Hematopoietic multipotent progenitor cell treated with erythropoietin and hydrocortisone succinate and interleukin-3 and kit ligand, for 17 days (in vitro differentiated cells): ENCODE measurements at regions not wholly inside any gene's neighbourhood (a gene's known extent, or its start where the extent isn't known, plus 50 kb on each side); places are given as distances from the start of the nearest gene placed in this dataset.
"Not testable (repeated sequence)": the region's sequence is repeated elsewhere in the genome, so short reads cannot be mapped to it uniquely, and the experiment has no call there.

ENCODE experiments used
- DNase-seq: peaks from one replicate; pipeline ENCODE4 v3.0.0-alpha.2; 2015; ENCODE audit warnings: low spot score

DNA sequence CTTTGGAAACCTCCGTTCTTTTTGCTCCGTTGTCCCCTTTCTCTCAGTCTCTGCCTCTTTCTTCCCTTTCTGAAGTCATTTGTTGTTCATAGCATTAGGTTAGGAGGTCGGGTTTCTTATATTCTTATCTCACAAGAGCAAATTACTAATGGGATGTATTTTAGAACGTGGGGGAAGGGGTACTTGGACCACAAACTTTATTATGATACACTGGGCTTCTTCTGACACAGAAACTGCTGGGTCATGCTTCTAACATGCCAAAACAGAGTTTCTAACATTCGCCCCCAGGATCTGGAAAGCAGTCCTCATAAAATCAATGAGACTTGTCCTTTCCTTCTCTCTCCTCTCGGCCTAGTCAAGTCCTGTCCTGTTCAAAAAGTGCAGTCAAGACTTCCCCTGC, 334.4 kb downstream of the GADD45G start:
- DNase-seq, result no peak

DNA sequence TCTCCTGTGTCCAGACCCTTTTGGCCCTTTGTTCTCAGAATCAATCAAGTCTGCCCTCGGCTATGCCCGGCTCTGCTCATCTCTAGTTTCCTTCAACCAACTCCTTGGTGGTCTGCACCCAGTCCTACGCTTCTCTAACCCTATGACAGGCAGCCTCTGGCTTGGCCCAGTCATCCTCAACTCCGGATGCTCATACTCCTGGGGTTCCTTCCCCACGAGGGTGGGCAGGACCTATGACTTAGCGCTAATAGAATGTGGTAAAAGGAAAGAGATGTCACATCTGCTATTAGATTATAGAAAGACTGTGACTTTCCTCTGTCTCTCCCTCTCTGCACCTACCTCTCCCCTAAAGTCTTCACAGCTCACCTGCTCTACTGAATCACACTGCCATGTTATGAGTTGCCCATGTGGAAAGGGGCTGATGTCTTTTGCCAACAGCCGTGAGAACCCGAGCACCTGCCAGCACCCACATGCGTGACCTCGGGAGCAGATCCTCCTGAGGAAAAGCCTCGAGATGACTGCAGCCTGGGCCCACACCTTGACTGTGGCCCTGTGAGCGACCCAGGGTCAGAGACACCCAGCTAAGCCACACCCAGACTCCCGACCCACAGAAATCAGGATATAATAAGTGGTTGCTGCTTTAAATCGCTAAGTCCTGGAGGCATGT, 334.9 kb downstream of the GADD45G start:
- no peak for DNase-seq

DNA sequence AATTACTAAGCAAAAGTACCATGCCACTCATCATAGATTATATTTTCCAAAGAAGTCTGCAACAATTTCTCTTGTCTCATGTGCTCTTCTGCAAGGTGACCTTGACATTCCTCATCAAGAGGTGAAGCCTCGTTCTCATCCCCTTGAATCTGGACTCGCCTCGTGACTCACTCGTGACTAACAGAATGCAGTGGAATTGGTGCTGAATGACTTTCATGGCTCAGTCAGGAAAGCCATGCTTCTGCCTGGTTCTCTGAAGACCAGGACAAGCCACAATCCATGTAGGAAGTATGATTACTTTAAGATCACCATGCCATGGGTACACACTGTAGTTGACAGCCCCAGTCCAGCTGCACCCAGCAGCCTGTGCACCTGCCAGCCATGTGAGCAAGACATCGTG, 335.8 kb downstream of the GADD45G start:
- no peak for DNase-seq

DNA sequence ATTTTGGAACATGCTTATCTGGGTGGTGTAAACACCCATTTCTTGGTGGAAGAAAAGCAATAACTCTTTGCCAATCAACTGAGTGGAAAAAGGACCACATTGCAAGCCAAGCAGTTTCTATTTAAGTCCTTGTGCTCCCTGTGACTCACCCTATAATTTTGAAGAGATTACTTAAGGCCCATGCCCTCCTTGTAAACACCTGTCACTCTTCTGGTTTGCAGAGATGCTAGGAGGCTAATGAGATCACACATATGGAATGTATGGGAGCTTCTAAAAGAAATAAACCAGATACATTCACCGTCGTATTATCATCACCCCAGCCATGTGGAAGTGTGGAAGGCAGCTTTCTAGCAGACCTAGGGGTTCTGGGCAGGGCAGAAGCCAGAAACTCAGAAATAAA, 337.1 kb downstream of the GADD45G start:
- DNase-seq, result no peak

DNA sequence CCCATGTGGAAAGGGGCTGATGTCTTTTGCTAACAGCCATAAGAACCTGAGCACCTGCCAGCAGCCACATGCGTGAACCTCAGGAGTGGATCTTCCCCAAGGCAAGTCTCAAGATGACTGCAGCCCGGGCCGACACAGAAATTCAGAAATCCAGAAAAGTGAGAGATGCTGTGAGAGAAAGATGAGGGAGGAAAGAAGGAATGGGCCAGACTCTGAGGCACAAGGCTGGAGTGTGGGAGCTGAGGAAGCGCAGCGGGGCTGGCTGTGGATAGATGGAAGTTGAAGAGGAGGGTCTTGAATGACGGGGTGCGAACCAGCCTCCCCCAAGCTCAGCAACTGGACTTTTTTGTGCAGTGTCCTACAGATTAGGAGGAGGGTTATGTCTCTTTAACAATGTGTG, 337.8 kb downstream of the GADD45G start:
- DNase-seq, result no peak

DNA sequence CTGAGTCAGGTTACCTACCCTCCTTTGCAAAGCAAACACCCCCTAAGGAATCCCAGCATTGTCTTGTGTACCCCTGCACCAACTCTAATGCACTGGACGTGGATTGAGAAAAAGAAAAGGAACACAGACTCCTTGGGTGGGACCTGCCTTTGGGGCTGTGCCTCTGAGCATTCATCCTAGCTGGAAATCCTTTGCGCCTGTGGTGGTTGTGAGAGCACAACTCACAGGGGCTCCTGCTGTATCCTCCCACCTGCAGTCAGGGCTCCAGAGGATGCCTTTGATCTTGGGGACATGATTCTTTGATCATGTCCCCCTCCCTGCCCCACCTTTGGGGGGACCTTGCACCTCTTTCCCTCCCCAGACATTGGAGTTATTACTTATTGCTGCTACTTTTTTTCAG, 338.5 kb downstream of the GADD45G start:
- no peak for DNase-seq

DNA sequence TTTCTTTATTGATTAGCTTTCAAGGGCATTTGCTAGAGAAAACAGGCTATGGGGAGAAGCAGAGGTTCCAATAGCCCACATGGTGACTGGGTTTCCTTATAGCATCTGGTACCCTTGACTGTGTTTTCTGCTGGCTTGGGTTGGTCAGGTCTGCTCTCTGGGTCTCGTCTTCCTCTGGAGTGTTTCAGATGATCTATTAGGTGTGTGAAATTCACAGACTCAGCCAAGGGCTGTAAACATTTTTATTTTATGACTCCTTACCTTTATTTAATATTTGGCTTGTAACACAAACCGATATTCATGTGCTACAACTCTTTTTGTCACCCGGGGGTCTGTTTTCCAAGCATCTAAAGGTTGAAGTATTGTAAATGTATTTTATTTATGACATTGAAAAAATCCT, 338.9 kb downstream of the GADD45G start:
- DNase-seq, result no peak

DNA sequence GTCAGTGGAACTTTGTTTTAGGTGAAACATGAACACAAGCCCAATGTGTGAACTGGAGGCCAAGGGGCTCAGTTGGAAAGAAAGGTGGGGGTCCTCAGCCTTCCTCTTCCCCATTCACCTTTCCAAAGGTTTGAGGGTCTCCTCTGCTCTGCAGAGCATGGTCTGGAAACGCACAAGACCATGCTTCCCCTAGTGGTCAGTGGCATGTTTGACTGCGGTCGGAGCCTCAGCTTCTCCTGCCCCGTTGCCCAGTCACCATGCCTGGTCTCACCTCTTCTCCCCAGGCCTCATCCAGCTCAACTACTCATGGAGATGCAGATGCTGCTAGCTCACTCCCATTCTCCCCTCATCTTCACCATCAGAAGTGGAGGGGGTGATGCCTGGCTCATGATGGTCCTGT, 340.3 kb downstream of the GADD45G start:
- no peak for DNase-seq

DNA sequence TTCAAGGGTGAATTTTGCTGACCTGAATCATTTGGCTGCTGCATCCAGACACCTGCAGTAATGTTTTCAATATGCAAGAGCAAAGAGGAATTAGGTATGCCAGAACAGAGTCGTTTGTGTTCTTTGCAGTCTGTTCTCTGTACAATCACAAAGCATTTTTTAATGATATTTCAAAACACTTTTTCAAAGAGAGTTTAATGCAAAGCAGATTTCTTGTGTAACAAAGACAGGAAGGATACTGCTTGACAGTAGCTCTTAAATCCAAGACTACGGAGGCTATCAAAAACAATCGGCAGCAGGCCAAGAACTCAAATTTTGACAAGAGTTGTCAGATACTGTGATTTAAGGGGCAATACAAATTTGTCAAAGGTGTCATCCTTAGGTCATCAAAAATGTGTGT, 341.9 kb downstream of the GADD45G start:
- DNase-seq, result no peak

DNA sequence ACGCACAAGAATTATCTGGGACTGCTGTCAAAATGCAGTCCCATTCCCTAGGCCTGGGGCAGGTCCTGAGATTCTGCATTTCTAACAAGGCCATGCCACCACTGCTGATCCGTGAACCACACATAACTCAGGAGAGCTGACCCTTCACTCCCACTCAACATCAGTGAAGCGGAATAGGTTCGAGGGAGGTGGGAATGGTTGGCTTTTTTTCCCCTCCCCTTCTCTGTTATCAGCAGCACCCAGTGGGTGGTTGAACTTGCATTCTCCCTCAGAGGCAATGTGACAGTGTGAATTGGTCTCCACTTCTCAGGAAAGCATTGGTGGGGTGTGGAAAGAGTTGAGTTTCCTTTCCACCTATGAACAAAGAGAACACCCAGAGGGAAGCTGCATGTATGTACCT, 344.3 kb downstream of the GADD45G start:
- DNase-seq, result no peak

DNA sequence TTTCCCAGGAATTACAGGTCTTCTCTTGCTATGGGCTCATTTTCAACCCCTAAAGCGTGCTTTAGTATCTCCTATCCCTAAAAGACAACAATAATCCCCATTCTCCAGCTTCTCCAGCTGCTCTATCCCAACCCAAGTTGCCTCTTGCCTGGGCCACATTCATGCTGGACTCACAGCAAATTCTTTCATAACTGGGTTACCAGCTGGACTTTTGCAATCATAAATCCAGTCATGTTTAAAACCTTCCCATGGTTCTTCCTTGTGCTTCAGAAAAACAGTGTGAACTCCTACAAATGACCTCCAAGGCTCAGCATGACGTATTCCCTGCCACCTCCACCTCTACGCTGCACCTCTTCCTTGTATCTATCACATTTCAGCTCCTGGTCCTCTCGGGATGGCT, 346.9 kb downstream of the GADD45G start:
- no peak for DNase-seq

DNA sequence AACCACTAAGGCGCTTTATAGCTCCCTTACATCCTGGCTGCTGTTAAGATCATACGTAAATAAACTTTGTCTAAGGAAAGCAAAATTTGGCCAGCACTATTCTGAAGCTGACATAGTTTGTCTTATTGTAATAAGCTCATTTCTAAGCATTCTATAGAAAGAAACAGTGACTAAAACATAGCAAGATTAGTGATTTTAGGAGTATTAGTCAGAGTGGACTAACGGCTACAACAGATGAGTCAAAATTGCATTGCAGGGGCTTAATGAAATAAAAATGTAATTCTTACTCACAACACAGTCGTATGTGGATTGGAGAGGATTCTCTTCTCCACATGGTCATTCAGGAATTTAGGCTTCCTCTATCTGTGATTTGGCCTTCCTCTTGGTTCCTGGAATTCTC, 347.6 kb downstream of the GADD45G start:
- no peak for DNase-seq

DNA sequence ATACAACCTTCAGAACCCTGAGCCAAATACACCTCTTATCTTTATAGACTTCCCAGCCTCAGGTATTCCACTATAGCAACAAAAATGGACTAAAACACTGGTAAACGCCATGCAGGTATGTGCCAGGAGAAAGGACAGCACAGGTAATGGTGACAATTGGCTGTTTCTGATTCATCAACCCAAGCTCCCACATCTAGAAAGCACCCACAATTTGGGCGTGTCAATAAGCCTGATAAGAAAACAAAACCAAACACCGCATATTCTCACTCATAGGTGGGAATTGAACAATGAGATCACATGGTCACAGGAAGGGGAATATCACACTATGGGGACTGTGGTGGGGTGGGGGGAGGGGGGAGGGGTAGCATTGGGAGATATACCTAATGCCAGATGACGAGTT, 348.5 kb downstream of the GADD45G start:
- DNase-seq, result not testable (repeated sequence)

DNA sequence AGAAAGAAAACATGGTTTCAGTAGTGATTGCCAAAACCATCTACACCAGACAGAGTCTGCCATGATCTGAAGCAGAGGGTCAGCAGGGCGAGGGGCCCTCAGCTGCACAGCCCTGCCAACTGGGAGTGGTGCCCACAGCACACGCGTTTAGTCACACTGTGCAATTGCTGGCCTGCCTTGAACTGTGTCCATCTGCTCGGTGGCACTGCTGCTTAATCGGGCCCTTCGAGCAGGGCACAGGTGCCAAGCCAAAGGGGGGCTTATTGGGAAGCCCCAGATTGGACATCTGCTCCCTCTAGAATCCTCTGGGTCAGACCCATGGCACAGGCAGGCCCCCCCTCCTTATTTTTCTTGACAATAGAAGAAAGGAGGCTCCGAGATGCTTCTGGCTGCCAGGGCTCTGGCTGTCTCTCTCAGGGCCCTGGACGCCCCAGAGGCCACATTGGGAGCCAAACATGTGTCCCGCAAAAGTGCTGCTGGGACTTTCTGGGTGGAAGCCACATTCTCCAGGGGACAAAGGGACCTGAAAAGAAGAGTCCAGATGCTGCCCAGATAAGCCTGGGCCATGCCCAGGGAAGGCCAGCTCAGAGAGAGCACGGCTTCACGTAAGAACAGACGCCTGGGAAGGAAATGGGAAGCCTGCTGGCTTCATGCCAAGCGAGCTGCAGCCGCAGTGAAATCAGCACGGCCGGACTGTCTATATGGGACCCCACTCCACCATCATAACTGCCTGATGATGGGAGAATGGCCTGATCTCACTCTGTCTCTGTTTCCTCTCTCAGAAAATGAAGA, 349.2 kb downstream of the GADD45G start:
- DNase-seq, result no peak

DNA sequence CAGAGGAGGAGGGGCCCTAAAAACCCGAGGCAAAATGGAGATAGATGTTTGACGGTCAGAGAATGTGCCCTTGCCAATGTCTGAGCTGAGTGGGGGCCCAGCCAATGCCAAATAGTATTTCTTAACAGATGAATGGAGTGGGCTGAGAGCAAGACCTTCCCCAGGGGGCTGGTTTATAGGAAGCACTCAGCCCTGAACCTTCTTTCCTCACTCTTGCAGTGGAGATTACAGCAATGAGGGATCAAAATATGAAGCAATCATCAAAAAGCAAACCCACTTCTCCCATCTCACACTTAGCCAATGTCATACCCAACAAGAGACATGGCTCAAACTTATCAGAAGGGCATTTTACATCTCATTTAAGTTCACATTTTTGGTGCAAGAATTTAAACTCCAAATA, 350.3 kb downstream of the GADD45G start:
- no peak for DNase-seq

DNA sequence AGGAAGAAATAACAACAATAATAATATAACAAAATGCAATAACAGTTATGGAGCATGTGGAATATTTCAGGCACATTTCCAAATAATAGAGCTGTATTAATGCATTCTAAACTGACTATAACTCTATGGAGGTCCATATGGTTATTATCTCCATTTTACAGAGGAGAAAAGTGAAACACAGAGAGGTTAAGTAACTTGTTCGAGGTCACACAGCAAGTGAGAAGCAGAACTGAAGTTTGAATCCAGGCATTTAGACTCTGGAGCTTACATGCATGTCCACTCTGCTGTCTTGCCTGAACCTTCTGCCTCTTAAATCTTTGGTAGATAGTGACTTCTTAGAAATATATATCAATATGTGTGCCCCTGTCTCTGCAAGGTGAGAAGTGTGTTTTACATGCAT, 350.8 kb downstream of the GADD45G start:
- DNase-seq, result no peak

DNA sequence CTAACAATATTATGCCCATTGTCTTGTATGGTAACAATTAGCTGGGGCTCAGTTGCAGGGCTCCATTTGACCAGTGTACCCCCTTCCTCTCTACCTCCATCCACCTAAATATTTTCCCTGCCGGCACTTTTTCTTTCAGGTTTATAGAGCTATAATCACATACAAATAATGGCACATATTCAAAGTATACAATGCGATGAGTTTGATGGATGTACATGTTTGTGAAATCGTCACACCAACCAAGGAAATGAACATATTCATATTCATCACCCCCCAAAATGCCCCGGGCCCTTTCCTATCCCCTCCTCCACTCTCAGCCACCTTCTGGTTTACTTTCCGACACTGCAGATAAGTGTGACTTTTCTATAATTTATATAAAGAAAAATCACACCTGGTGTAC, 351.5 kb downstream of the GADD45G start:
- DNase-seq, result no peak

DNA sequence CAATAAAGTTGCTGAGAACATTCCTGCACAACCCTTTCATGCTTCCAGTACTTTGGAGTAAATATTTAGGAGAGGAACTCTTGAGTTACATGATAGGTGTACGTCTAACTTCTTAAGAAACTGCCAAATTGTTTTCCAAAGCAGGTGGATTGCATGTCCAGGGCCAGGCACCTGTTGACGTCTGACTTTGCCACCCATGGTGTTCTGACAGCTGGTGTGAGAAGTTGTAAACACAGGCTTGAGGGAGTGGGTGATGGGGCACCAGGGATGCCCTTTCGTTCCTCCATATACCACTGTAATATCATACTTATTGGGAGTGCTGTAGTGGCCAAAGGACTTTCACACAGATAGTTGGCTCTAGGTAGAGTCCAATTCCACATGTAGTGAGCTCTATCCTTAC, 352.1 kb downstream of the GADD45G start:
- no peak for DNase-seq

DNA sequence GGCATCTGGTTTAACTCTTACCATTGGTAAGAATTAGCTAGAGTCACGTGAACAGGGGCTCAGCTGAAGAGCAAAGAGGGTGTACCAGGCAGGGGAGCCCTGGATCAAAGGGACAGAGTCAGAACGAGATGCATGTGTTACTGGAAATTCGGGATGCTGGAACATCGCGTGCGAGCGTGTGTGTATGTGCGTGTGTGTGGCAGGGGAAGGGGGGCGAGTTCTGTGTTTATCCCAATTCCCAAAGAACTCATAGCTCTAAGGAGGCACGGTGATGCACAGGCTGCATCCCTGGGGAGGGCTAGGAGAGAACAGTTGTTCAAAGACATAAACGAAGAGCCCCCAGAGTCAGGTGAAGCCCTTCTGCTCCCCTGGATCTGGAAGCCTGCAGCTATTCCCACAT, 353.3 kb downstream of the GADD45G start:
- no peak for DNase-seq

DNA sequence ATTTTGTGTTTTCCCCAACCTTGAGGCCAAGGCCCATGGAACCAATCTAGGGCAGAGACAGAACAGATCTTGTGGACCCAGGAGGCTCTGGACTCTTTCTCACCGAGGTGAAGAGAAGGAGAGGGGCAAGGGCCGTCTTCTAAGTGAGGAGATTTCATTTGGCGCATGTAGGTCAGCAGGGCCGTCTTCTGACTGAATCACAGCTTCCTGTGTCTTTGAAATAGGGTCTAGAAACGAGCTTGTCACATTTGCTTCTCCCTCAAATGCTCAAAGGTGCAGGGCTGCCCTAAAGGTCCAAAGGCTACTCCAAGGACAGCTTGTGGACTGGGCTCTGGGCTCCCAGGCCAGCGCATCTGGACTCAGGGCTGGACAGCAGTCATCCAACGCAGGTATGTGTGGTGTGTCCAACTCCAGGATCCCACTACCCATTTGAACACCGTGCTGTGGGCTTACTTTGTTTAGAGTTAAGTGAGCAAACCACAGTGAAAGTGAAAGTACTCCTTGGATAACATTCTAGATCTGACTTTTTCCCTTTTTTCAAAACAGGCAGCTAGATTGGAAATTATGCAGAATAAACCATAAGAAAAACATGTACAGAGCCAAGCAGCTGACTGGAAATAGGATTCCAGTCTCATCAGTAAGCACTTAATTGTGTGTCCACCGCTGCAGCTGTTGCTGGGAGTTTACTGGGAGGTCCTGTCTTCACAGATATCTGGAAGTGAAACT, 357.0 kb downstream of the GADD45G start:
- no peak for DNase-seq

DNA sequence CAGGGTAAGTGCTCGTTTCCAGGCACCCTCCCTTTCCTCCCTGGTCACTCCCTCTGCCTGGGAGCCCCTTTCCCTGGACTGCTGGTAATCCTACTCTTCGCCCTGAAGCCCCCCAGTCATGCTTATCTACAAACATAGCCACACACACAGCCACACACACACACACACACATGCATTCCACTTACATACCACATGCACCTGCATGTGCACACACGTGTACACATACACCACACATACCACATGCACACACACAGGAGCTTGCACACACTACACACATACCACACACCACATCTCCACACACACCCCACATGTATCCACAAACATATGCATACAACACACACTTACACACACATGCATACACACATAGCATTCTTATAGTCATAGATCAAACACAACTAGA, 358.5 kb downstream of the GADD45G start:
- DNase-seq, result no peak

DNA sequence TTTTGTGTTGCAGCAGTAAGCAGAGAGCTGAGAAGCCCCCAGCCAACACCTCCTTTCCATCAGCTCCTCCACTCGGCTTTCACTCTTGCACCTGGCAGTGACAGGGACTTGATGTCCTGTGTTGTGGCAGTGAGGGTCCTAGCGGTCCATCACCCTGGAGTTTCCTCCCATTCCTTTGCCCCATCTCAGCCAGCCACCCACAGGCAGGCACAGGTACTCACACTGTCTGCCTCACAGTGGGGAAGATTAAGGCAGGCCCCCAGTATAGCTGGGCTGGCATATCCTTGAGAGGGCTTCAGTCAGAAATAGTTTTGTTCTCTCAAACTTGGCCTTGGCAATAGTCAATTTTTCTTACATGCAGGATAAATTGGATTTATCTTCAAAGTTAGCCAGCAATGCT, 362.7 kb downstream of the GADD45G start:
- DNase-seq, result no peak

DNA sequence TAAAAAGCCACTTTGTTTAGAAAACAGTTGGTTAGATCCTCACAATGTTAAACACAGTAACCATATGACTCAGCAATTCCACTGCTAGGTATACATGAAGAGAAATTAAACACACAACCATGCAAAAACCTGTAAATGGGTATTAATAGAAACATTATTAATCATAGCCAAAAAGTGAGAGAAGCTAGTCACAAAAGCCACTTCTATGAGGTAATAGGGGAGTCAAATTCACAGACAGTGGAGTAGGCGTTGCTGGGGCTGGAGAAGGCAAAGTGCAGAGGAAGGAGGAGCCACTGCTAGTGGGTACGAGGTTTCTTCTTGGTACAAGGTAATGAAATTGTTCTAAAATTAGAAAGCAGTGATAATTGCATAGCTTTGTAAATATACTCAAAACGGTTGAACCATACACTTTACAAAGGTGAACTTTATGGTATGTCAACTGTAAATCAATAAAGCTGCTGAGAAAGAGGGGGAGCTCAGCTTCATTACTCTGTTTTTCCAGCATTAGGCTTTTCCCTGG, 364.4 kb downstream of the GADD45G start:
- DNase-seq, result no peak
